GM21447 (cell line): ENCODE measurements at regions not wholly inside any gene's neighbourhood (a gene's known extent, or its start where the extent isn't known, plus 50 kb on each side); places are given as distances from the start of the nearest gene placed in this dataset.
"Not testable (repeated sequence)": the region's sequence is repeated elsewhere in the genome, so short reads cannot be mapped to it uniquely, and the experiment has no call there.

Experiments used
- ATAC-seq: cut with Tn5 transposase; IDR thresholded peaks from one replicate; pipeline ENCODE4 v1.9.1; 2021; ENCODE audit not compliant: unreplicated experiment

- ATAC-seq = no peak
These were observed 188.3 kb downstream of the MIB1 start for GRCh38 chr18:21928925-21929324.

GRCh38 chr18:21930177-21930576 is 189.6 kb downstream of the MIB1 start:
- no peak for ATAC-seq

- no peak for ATAC-seq
These were observed 193.6 kb downstream of the MIB1 start for GRCh38 chr18:21933931-21934765.

GRCh38 chr18:21934766-21935015 is 194.1 kb downstream of the MIB1 start:
- no peak for ATAC-seq

GRCh38 chr18:21943456-21943855 is 202.9 kb downstream of the MIB1 start:
- ATAC-seq = no peak

GRCh38 chr18:21949326-21950015 is 208.9 kb downstream of the MIB1 start:
- ATAC-seq = no peak

- ATAC-seq = peak; percentile 86
These were observed 213.4 kb upstream of the GATA6 start for GRCh38 chr18:21955757-21956652.

- ATAC-seq = no peak
These were observed 211.1 kb upstream of the GATA6 start for GRCh38 chr18:21958263-21958662.

- no peak for ATAC-seq
These were observed 210.5 kb upstream of the GATA6 start for GRCh38 chr18:21958707-21959450.

- ATAC-seq = no peak
These were observed 209.2 kb upstream of the GATA6 start for GRCh38 chr18:21960189-21960588.

GRCh38 chr18:21963336-21963735 is 206.1 kb upstream of the GATA6 start:
- ATAC-seq = no peak

GRCh38 chr18:21968338-21968737 is 201.1 kb upstream of the GATA6 start:
- no peak for ATAC-seq

- ATAC-seq = no peak
These were observed 197.1 kb upstream of the GATA6 start for GRCh38 chr18:21972281-21972680.

GRCh38 chr18:21975954-21976353 is 193.4 kb upstream of the GATA6 start:
- ATAC-seq = not testable (repeated sequence)

- ATAC-seq = no peak
These were observed 190.7 kb upstream of the GATA6 start for GRCh38 chr18:21978546-21979170.

- ATAC-seq = no peak
These were observed 190.2 kb upstream of the GATA6 start for GRCh38 chr18:21979171-21979560.

- no peak for ATAC-seq
These were observed 189.6 kb upstream of the GATA6 start for GRCh38 chr18:21979759-21980158.

- ATAC-seq = no peak
These were observed 188.6 kb upstream of the GATA6 start for GRCh38 chr18:21980744-21981143.

GRCh38 chr18:21981489-21981888 is 187.9 kb upstream of the GATA6 start:
- not testable (repeated sequence) for ATAC-seq

GRCh38 chr18:21991081-21991534 is 178.3 kb upstream of the GATA6 start:
- ATAC-seq = no peak
